DND-41 (cell line): ENCODE measurements at regions not wholly inside any gene's neighbourhood (a gene's known extent, or its start where the extent isn't known, plus 50 kb on each side); places are given as distances from the start of the nearest gene placed in this dataset.

Experiments used
- EZH2 ChIP-seq: IDR thresholded peaks from 3 replicates; pipeline ENCODE4 v1.6.1; 2012; ENCODE audit warnings: borderline replicate concordance, low read depth, mild to moderate bottlenecking, moderate library complexity, low read length, inconsistent platforms; ENCODE audit not compliant: severe bottlenecking
- TF ChIP-seq, protein P1 (sequence below): IDR thresholded peaks from 2 replicates; pipeline ENCODE4 v1.5.1; 2012; ENCODE audit warnings: borderline replicate concordance, low read length, moderate library complexity, mild to moderate bottlenecking; ENCODE audit not compliant: poor library complexity, severe bottlenecking; ENCODE audit errors: extremely low read depth

DNA sequence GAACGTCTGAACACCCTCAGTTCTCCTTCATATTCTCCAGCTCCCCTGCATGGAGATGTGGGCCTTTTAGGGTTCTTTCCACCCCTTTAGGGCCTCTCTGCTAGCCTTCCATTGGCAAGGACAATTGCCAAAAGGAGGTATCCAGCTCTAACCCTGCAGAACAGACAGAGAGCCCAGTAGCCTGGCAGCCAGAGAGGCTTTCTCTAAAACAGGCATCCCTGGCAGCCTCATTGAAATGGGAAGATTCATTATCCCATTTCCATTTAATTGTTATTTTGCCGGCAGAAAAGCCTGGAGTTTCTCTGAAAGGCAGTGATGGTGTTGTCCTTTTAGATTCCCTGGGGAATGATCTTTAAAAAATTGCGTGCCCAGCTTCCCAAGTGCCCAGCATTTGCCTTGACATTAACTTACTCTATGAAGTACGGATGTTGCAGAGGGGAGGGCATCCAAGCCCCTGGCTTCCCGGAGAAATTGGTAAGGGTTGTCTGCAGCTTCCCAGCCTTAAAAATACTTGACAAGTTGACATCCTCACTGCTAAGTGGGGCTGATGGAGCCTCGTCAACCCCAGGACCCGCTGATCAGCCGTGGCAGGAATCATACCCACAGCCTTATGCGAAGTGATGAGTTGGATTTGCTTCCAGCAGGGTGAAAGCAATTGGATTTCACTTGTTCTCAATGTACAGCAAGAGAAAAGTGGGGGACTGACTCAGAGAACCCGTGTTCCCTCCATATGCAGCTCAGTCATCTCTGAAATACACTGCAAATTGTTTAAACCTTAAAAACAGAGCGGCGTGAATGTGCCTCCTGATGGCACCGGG lies 244.1 kb downstream of the CRLF2 start:
- no peak for TF ChIP-seq EZH2
- TF ChIP-seq, protein P1, sequence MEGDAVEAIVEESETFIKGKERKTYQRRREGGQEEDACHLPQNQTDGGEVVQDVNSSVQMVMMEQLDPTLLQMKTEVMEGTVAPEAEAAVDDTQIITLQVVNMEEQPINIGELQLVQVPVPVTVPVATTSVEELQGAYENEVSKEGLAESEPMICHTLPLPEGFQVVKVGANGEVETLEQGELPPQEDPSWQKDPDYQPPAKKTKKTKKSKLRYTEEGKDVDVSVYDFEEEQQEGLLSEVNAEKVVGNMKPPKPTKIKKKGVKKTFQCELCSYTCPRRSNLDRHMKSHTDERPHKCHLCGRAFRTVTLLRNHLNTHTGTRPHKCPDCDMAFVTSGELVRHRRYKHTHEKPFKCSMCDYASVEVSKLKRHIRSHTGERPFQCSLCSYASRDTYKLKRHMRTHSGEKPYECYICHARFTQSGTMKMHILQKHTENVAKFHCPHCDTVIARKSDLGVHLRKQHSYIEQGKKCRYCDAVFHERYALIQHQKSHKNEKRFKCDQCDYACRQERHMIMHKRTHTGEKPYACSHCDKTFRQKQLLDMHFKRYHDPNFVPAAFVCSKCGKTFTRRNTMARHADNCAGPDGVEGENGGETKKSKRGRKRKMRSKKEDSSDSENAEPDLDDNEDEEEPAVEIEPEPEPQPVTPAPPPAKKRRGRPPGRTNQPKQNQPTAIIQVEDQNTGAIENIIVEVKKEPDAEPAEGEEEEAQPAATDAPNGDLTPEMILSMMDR = no peak
